Colon (tissue), 2 donors: ENCODE measurements at regions not wholly inside any gene's neighbourhood (a gene's known extent, or its start where the extent isn't known, plus 50 kb on each side); places are given as distances from the start of the nearest gene placed in this dataset.

ENCODE experiments used
- FAIRE-seq: peaks from 2 replicates; lab custom pipeline; 2012; peaks lifted over from hg19 to GRCh38; lab: Jason Lieb, UNC
- donor health status: control.
- donor health status: control.

DNA sequence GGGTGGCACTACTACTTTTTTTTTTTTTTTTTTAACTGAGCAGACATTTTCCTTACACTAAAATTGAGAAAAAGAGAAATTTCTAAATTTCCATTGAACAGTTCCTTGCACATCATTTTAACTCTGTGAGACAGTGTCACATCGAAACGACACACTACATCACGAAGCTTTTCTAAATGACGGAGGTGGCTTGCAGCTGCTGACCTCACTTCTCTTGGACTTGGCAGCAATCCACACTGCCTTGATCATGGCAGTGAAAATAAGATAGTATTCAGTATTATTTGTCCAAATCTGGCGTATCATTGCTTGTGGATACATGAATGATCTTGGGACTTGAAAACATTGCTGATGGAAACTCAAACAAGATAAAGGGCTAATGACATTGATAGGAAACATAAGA lies 80.3 kb upstream of the CYYR1 start:
- FAIRE-seq: no peak

DNA sequence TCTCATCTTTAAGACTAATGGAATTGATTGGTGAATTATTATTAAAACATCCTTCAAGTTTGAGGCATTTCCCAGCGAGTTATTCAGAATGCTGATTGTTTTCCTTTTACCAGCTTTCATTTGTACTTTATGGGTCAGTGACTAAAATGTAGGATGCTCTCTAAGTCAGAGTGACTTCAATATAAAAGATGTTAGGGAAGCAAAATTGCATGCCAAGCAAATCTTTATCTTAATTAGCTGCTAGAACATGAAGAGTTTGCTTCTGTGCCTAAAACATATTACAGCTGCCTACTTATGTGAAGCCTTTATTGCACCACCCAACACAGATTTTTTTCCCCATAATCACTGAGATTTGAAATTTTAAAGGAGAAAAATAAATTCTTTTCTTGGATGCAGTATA lies 79.8 kb upstream of the CYYR1 start:
- FAIRE-seq: no peak

DNA sequence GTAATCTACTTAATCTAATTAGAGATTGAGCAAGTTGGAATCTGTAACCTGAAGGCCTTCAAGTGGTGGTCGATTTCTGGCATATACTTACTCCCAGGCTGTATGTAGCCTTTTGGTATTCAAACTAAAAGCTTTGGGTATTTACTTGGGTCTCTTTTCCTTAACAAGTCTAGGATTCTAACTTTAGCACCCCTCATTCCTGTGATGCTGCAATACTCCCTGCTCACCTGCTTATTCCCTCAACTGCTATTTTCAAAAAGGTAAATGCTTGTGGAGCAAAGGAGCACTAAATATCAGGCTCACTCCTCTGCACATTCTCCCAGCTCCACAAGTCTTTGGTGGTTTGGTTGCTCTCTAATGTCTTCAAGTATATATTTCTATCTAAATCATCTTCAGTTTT lies 68.0 kb upstream of the CYYR1 start:
- FAIRE-seq: no peak

DNA sequence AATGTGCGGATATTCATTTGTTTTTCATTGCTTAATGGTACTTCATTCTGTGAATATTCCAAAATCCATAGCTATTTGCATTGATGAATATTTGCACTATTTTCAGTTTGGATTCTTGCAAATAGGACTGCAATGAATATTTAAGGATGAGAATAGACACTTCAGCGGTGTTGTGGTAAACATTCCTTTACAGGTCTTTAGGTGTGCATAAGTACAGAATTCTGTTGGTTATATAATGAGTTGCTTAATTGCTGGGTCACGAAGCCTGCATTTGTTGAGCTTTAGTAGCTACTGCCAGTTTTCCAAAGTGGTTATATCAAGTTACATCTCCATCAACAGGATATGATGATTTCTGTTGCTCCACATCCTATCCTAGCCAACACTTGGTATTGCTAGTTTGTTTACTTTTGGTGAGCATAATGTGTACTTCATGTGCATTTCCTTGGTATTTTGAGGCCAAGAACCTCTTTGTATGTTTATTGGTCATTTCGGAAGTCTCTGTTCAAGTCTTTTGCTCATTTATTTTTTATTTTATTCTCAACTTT lies 64.2 kb upstream of the CYYR1 start:
- FAIRE-seq: no peak

DNA sequence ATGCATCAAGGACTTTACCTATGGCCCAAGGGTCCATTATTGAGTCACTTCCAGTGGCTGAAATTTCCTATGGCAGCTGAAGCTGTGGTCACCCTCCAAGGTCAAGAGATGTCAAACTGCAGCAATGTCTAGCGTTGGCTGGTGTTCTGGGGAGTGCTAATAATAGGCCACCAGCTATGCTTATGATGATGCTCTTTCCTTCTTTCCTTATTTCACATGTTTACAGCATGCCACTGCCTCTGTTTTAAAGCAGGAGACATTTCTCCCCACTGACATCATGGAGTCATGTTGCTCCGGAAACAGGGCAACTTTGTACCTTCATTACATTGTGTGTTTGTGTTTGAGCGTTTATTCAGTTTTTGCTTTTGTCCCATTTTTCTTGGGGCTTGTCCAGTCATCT lies 62.6 kb upstream of the CYYR1 start:
- no peak for FAIRE-seq

DNA sequence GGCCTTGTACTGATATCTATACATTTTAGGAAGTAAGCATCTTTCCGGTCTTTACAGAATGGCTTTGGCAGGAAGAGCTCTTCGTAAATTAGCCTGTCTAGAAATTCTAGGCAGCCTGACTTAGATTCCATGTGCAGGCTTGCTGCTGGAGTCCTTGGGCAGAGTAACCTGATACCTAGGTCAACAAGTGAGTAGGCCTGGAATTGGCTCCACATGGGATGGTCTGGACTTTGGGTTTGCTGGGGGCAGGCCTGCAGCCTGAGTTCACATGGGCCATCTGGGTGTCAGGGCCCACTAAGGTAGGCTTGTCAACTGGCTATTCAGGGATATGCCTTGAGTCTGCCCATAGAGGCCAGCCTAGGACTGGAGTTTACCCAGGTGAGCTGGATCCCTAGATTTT lies 59.6 kb upstream of the CYYR1 start:
- no peak for FAIRE-seq

DNA sequence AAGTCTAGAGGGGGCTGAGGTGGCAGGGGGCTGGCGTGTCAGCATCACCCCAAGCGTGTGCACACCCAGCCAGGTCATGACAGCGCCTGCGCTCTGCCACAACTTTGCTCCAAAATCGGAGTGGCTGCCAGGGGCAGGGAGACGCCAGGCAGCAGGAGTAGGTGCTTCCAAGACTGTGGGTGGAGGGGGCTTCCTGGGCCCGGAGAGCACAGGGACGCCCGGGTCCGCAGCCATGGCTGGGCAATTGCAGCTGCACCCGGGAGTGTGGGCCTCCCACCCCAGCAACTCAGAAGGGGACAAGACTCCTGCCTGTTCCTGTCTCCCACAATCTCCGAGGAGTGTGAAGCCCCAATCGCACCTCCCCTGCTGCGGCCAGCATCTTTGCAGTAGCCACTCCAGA lies 53.1 kb upstream of the CYYR1 start:
- no peak for FAIRE-seq

DNA sequence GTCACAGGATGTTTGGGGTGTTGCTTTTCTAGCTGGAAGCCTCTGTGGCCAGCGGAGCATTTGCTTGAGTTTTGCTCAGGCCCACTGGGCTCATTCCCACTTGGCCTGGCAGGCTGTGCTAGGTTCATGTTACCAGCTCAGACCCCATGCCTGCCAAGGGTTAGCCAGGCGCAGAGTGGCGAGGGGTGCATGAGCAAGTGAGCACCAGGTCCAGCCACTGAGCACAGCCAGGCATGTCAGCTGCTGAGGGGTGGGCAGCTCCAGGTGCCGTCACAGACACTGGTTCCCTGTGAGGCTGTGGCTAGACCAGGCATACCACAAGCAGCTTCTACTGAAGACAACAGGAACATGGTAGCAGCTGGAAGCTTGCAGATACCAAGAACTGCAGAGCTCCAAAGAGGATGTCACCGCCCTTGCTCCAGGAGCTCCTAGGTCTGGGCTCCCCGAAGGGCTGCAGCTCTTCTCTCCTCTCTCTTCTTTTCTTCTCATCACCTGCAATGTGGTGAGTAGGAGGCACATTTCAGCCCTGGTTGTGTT lies 52.0 kb upstream of the CYYR1 start:
- no peak for FAIRE-seq
